GM12874 (cell line): ENCODE measurements at regions not wholly inside any gene's neighbourhood (a gene's known extent, or its start where the extent isn't known, plus 50 kb on each side); places are given as distances from the start of the nearest gene placed in this dataset.

Experiments
- CTCF ChIP-seq: IDR thresholded peaks from 2 replicates; pipeline ENCODE4 v1.5.1; 2011; ENCODE audit warnings: low read depth, mild to moderate bottlenecking, control low read depth, low read length, moderate library complexity; ENCODE audit not compliant: insufficient read depth

- no peak for TF ChIP-seq CTCF
Measured at GRCh38 chr17:54348234-54348633, 525.5 kb downstream of the KIF2B start.

- no peak for TF ChIP-seq CTCF
Measured at GRCh38 chr17:54353789-54354525, 531.2 kb downstream of the KIF2B start.

GRCh38 chr17:54368906-54369305 lies 531.7 kb upstream of the TOM1L1 start:
- no peak for TF ChIP-seq CTCF

GRCh38 chr17:54372069-54372749 lies 528.4 kb upstream of the TOM1L1 start:
- TF ChIP-seq CTCF: no peak

GRCh38 chr17:54373970-54374369 lies 526.7 kb upstream of the TOM1L1 start:
- TF ChIP-seq CTCF: no peak

- no peak for TF ChIP-seq CTCF
Measured at GRCh38 chr17:54381482-54381881, 519.2 kb upstream of the TOM1L1 start.

- TF ChIP-seq CTCF: no peak
Measured at GRCh38 chr17:54404259-54404658, 496.4 kb upstream of the TOM1L1 start.
